NCI-H146 treated with DMSO at 0.1 percent for 48 hours (cell line): ENCODE measurements at regions not wholly inside any gene's neighbourhood (a gene's known extent, or its start where the extent isn't known, plus 50 kb on each side); places are given as distances from the start of the nearest gene placed in this dataset.
"Not testable (repeated sequence)": the region's sequence is repeated elsewhere in the genome, so short reads cannot be mapped to it uniquely, and the experiment has no call there.

Experiments
- DNase-seq: peaks from one replicate; lab custom pipeline; 2025; ENCODE audit not compliant: unreplicated experiment; lab: John Stamatoyannopoulos, UW

DNA sequence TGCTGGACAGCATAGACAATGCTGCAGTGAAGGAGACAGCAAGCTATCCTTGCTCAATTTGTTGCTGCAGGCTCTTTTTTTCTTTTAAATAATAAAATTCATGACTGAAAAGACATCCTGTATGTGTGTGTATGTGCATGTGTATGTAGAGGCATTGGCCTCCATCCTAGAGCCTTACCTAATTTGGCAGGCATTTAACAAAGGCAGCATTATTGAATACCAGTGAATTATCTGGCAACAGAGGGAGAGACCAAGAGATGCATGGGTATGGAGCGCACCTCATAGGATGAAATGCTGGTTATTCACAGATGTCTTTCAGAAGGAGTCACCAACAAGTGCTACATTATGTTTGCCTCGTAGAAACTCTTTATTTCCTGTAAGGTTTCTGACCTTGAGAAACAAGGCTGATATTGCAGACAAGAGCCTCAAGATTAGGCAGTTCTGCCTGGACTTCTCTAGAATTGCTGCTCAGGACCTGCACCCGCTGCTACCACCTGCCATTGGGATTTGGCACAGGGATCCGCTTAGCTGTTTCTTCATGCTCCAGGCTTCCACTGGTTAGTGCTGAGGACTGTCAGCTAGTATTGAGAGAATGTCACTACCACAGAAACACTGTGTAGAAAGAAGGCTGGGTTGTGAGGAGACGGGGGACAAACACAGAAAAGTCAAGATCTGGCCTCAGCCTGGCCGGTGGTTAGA lies 247.7 kb upstream of the RFX3 start:
- no peak for DNase-seq

- DNase-seq, result no peak
Measured at GRCh38 chr9:3769646-3770045, 243.8 kb upstream of the RFX3 start.

GRCh38 chr9:3768712-3769457 lies 243.1 kb upstream of the RFX3 start:
- no peak for DNase-seq

GRCh38 chr9:3768286-3768685 lies 242.5 kb upstream of the RFX3 start:
- DNase-seq, result no peak

DNA sequence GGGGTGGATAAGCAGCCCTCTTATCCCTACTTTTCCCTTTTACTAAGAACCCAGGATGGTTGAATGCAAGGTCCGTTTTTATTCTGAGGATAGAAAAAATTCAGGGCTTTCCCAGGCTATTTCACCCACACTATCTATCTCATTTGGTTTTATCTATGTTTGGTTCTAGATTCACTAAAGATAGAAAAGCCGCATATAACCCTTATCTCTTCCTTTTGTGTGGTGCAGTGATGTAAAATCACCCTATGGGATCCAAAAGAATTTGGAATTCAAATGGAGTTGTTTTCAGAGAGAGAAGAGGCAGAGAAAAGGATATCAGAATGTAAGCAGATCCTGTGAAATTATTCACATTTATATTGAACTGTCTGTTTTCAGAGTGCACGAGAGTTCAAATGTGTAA lies 236.3 kb upstream of the RFX3 start:
- DNase-seq, result no peak

DNA sequence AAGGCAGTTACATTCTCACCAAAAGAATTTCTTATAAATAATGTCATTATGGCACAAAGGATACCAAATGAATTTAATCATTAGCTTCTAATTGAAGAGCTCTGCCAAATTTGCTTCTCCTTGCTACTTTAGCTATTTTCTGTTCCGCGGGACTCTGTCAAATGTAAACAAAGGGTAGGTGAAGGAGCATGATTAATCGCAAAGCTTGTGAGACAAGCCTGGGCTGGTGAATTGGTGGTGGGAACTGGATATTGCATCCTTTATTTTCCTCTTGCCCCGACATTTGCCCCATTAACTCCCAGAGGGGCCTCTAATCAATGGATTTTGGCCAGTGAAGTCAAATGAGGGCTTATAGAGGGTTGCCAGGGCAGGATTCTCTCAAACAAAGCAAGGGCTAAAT lies 234.2 kb upstream of the RFX3 start:
- DNase-seq, result no peak

DNA sequence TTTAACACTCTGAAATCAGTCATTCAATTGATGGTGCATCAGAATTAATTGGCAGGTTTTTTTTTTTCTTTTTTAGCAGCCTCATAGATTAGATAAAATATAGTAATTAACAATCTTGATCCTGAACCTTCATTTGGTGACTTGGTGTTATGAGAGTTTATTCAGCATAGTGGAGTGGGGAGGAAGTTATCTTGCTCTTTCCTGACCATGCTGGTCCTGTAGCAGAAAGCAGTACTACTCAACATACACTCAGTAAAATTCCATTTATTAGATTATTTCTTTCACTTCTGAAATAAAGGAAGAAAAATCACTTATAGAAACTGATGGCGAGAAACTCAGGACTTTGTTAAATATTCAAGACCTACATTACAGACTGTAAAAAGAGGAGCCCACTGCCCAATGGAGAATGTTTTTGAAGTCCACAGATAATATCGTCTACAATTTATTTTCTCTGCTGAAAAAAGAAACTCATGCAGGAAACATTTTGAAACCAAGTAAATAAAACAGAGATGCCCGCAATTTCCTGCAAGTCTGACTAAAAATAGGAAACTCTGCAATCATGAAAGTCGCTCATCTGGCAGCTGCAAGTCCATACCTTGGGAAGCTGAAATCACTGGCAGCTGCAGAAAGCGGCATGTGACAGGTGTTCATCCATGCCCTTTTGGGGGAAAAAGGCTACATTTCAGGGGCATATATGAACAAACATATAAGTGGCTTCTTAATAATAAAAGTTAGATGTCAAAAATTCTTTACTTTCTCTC lies 233.2 kb upstream of the RFX3 start:
- no peak for DNase-seq

DNA sequence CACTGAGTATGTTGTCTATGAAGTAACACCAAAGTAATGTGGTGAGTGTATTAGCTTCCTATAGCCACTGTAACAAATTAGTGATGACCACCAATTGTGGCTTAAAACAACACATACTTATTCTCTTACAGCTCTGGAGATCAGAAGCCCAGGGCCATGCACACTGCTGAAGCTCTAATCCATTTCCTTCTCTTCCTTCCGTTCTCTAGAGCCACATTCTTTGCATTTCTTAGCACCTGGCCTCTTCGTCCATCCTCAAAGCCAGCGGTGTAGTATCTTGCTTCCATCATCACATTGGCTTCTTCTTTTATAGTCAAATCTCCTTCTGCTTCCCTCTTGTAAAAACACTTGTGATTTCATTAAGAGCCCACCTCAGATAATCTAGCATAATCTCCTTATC lies 230.3 kb upstream of the RFX3 start:
- DNase-seq, result no peak

- no peak for DNase-seq
Measured at GRCh38 chr9:3751125-3751758, 225.4 kb upstream of the RFX3 start.

DNA sequence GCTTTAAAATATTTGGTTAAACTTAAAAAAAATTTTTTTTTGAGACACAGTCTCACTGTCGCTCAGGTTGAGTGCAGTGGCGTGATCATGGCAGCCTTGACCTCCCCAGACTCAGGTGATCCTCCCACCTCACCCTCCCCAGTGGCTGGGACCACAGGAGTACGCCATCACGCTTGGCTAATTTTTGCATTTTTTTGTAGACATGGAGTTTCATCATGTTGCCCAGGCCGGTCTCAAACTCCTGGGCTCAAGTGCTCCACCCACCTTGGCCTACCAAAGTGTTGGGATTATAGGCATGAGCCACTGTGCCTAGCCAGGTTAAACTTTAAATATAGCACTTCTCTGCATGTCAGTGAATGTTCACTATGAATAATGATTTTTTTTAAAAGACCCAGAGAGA lies 224.5 kb upstream of the RFX3 start:
- DNase-seq, result no peak

GRCh38 chr9:3746296-3747275 lies 220.8 kb upstream of the RFX3 start:
- no peak for DNase-seq

DNA sequence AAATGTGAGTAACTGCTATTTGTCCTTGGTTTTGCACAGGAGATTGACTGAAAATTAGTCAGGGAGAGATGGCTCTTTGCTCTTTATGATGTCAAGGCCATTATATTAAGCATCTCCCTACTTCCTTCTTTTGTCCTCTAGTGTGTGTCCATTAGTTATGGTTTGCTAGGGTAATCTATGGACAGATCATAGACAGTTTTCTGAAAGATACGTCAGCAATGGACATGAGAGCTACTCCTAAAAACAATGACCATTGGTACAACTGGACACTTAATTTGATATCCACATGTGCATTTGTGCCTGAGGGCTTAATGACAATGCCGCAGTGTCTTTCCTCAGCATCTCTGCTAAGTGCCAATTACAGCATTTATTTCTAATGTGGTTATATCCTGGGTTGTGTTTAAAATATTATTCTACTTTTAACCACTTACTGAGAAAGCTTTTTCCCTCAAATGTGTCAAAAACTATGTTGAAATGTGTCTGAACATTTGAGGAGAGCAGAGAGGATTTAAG lies 218.2 kb upstream of the RFX3 start:
- no peak for DNase-seq

GRCh38 chr9:3742586-3742985 lies 216.8 kb upstream of the RFX3 start:
- DNase-seq, result no peak

GRCh38 chr9:3741729-3742128 lies 215.9 kb upstream of the RFX3 start:
- no peak for DNase-seq

DNA sequence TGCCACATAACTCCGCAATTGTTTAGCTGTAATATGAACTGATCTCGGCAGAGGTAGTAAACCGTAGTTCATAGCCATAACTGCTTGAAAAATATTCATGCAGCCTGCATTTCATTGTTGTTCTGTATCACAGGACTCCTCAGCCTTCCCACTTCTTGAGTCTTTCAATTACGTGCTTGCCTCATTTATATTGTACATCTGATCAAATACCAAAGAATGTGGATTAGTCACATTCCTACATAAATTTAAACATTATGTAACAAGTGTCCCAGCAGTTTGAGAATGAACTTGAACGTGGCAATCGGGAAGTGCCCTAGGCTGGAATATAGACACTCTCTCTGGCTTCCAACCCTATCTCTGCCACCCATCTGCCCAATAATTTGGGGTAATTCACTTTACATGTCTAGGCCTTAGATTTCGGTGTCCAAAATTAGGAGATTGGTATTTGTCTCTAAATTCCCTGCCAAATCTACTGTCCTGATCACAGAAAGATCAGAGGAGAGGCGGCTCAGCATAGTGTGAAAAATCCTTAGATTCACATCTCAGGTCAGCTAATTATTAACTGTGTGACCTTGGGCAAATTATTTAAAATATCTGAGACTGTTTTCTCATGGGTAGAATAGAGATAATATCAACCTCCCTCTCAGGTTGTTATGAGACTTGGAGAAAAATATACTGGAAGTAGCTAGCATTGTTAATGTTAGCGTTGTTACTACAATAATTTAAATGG lies 215.1 kb upstream of the RFX3 start:
- DNase-seq, result no peak

DNA sequence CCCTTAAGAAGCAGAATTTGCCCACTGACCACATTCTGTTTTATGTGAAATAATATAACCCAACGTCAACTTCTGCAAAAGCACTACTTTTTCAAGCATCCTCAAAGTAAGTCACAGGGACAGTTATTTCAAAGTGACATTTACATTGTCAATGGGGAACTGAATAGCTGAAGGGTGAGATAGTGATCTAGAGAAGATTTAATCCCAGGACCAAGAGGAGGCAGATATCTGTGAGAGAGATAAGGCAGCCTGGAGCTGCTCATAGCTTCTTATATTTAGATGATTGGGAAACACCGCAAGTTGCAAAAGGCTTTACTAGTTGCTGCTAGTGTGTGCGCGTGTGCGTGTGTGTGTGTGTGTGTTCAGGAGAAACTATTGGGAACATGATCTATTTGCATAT lies 210.4 kb upstream of the RFX3 start:
- DNase-seq, result no peak

DNA sequence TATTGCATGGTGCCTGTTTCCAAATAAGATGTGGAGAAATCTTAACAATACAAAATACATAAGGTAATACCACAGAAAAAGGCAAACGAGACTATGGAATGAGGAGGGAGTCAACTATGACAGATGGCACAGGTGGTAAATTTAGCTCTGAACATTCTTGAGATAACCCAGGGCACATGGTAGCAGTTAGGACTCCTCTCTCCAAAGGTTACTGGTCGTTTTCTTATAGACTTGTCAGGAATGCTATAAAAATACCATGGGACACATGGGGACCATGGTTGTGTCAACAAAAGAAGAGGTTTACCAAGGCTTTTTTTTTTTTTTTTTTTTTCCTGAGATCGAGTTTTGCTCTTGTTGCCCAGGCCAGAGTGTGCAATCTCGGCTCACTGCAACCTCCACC lies 209.4 kb upstream of the RFX3 start:
- no peak for DNase-seq

- not testable (repeated sequence) for DNase-seq
Measured at GRCh38 chr9:3733527-3734262, 207.9 kb upstream of the RFX3 start.

DNA sequence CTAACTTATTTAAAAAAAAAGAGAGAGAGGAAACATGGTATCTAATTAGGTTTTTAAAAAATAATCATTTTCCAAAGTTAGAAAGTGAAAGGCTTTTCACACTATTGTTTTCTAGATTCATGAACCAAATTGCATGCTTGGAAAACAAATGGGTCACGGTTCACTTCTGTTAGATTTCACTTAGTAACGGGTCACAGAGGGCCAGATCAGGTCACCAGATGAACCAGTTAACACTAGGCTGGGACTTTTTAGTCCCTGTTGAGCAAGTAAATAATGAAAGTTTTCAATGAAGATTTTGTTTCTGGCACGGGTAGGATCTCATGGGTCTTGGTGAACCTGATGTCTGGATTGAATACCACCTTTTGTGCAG lies 207.2 kb upstream of the RFX3 start:
- DNase-seq, result no peak
